Esophagus muscularis mucosa (tissue), 4 donors: ENCODE measurements at regions not wholly inside any gene's neighbourhood (a gene's known extent, or its start where the extent isn't known, plus 50 kb on each side); places are given as distances from the start of the nearest gene placed in this dataset.
A peak's percentile ranks its signal among the peaks of the same experiment; 100 is the strongest.

Source experiments
- DNase-seq: peaks from one replicate; pipeline ENCODE4 v3.0.0-alpha.2; 2017; ENCODE audit errors: extremely low spot score
- H3K27ac ChIP-seq, 4 donors: fragments of 200-600 bp; sonication (generic); replicated peaks in 1 of 4; 1 replicate in 3 of 4; 2 replicates in 1 of 4; pipeline ENCODE4 v1.5.1; 2016 to 2019; ENCODE audit warnings: mild to moderate bottlenecking in 1 of 4
- H3K27me3 ChIP-seq, 4 donors: fragments of 200-600 bp; sonication (generic); one replicate each; pipeline versions ENCODE4 v1.5.1 to v1.6.0; 2016 to 2019
- H3K36me3 ChIP-seq, 4 donors: fragments of 200-600 bp; sonication (generic); one replicate each; pipeline ENCODE4 v1.5.1; 2016 to 2019
- H3K4me1 ChIP-seq, 4 donors: fragments of 200-600 bp; sonication (generic); one replicate each; pipeline ENCODE4 v1.5.1; 2016 to 2019
- H3K4me3 ChIP-seq, 4 donors: fragments of 200-600 bp; sonication (generic); 1 replicate in 2 of 4; 2 replicates in 2 of 4; pipeline ENCODE4 v1.5.1; 2016 to 2019; ENCODE audit warnings: mild to moderate bottlenecking in 4 of 4, moderate library complexity in 1 of 4
- H3K9me3 ChIP-seq, 4 donors: fragments of 200-600 bp; sonication (generic); 1 replicate in 3 of 4; 2 replicates in 1 of 4; pipeline ENCODE4 v1.5.1; 2016 to 2019
- EP300 ChIP-seq: sonication (generic); formaldehyde crosslinking; IDR thresholded peaks from one replicate; pipeline ENCODE4 v1.6.1; 2017; ENCODE audit warnings: antibody characterized with exemption
- POLR2A ChIP-seq: fragments of 450-650 bp; IDR thresholded peaks from one replicate; pipeline ENCODE4 v1.6.1; 2017; ENCODE audit warnings: antibody characterized with exemption, moderate library complexity, mild to moderate bottlenecking, low read depth
- POLR2AphosphoS5 ChIP-seq, 2 donors: sonication (generic); formaldehyde crosslinking; IDR thresholded peaks; one replicate each; pipeline ENCODE4 v1.6.1; 2017; ENCODE audit warnings: antibody characterized with exemption in 2 of 2
- WGBS: methylation state at CpG from one replicate; pipeline ENCODE4 v1.1.5; 2018; 5-methylcytosine and 5-hydroxymethylcytosine counted together
- intact Hi-C: fragments of 100-400 bp; cut with DNase I; formaldehyde crosslinking; loops from one replicate; pipeline ENCODE4 v1.15.1; 2023
- TF ChIP-seq, protein P1 (sequence below), 3 experiments: fragments of 200-600 bp in 2 of 3; fragments of 450-650 bp in 1 of 3; sonication (generic) in 2 of 3; IDR thresholded peaks; one replicate each; pipeline ENCODE4 v1.5.1; 2017 to 2019; ENCODE audit warnings: antibody characterized with exemption in 3 of 3, mild to moderate bottlenecking in 2 of 3, moderate library complexity in 1 of 3

DNA sequence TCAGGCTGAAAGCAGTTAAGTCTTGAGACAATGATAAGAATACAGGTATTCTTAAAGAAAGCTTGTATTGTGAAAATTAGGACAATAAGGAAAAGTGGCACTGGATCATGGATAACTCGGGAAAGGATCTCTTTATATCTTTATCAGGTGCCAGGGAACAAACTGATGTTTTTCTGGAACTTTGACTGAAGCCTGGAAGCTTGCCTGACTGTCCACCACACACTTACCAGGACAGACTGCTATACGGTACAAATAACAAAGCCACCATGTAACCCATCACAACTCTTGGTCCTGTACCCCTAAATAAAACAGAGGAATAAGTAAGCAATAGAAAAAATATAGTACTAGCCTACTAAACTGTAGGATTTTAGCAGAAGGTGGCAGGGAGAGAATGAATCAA lies 623.0 kb downstream of the OTOL1 start:
- H3K9me3 ChIP-seq = no peaks in the 10 kb centered on the region
- no peak overlapping the region for H3K27ac ChIP-seq
- no peak overlapping the region for H3K4me3 ChIP-seq
- H3K36me3 ChIP-seq = no peaks in the 10 kb centered on the region
- TF ChIP-seq POLR2A (no peak), EP300 (no peak), POLR2AphosphoS5 (IDR thresholded peaks at IDR 0.05) (no peak)
- TF ChIP-seq, protein P1, sequence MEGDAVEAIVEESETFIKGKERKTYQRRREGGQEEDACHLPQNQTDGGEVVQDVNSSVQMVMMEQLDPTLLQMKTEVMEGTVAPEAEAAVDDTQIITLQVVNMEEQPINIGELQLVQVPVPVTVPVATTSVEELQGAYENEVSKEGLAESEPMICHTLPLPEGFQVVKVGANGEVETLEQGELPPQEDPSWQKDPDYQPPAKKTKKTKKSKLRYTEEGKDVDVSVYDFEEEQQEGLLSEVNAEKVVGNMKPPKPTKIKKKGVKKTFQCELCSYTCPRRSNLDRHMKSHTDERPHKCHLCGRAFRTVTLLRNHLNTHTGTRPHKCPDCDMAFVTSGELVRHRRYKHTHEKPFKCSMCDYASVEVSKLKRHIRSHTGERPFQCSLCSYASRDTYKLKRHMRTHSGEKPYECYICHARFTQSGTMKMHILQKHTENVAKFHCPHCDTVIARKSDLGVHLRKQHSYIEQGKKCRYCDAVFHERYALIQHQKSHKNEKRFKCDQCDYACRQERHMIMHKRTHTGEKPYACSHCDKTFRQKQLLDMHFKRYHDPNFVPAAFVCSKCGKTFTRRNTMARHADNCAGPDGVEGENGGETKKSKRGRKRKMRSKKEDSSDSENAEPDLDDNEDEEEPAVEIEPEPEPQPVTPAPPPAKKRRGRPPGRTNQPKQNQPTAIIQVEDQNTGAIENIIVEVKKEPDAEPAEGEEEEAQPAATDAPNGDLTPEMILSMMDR (IDR thresholded peaks at IDR 0.05) = no peak
- H3K4me1 ChIP-seq = peaks cover 0 to 13% (median 6%) of the 10 kb centered on the region in 4 donors
- no peaks in the 10 kb centered on the region for H3K27me3 ChIP-seq
- intact Hi-C loops = no loop called here
- no peak for DNase-seq
- 65% methylated on average over 2 of the region's 2 CpGs for WGBS

DNA sequence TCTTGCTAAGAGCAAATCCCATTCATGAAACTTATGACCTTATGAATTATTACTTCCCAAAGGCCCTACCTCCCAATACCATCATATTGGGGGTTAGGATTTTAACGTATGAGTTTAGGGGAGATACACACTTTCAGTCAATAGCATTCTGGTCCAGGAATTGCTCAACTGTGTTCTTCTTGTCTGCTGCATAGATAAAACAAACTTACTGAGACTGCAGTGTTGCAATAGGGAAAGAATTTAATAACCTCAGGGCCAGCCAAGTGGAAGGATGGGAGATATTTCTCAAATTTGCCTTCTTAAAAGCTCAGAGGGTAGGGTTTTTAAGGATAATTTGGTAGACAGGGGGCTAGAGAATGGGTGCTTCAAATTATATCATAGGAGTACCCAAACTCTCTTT lies 625.8 kb downstream of the OTOL1 start:
- WGBS = 52% methylated on average over 1 of the region's 1 CpG

DNA sequence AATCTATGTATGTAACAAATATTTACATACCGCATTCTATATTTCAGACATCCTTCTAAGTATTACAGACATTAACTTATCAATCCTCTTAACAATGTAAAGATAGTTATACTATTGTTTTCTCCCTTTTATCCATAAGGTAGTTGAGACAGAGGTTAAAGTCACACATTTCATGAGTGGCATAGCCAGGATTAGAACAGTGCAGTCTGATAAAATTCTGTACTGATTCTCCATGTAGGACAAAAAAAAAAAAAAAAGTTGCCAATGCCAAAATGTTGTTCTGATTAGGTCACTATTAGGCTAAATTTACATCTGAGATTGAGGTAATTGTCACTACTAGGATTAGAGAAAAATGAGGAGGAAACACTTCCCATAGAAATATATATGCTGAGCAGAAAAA lies 629.2 kb downstream of the OTOL1 start:
- H3K36me3 ChIP-seq = no peaks in the 10 kb centered on the region
- H3K27me3 ChIP-seq = no peaks in the 10 kb centered on the region
- peaks cover 0 to 10% (median 0%) of the 10 kb centered on the region in 4 donors for H3K4me1 ChIP-seq
- DNase-seq = no peak
- no peak overlapping the region for H3K27ac ChIP-seq
- no peak for TF ChIP-seq POLR2AphosphoS5 (IDR thresholded peaks at IDR 0.05)
- no peak for TF ChIP-seq POLR2A
- TF ChIP-seq, protein P1 (IDR thresholded peaks at IDR 0.05) = no peak
- TF ChIP-seq EP300 = no peak
- H3K4me3 ChIP-seq = no peak overlapping the region
- H3K9me3 ChIP-seq = no peaks in the 10 kb centered on the region
- intact Hi-C loops = no loop called here
- WGBS = 92% methylated on average over 1 of the region's 1 CpG

More for the DNA sequence above, 625.8 kb downstream of the OTOL1 start:
- intact Hi-C loops = no loop called here
- no peak for DNase-seq
- H3K4me3 ChIP-seq = no peak overlapping the region
- H3K4me1 ChIP-seq = peaks cover 0 to 10% (median 2%) of the 10 kb centered on the region in 4 donors
- peak overlapping the region in 1 of 4 donors; percentile 30 for H3K27ac ChIP-seq
- H3K27me3 ChIP-seq = no peaks in the 10 kb centered on the region
- TF ChIP-seq EP300 = no peak
- no peak for TF ChIP-seq POLR2AphosphoS5 (IDR thresholded peaks at IDR 0.05)
- TF ChIP-seq POLR2A = no peak
- TF ChIP-seq, protein P1 (IDR thresholded peaks at IDR 0.05) = no peak
- no peaks in the 10 kb centered on the region for H3K9me3 ChIP-seq
- no peaks in the 10 kb centered on the region for H3K36me3 ChIP-seq

DNA sequence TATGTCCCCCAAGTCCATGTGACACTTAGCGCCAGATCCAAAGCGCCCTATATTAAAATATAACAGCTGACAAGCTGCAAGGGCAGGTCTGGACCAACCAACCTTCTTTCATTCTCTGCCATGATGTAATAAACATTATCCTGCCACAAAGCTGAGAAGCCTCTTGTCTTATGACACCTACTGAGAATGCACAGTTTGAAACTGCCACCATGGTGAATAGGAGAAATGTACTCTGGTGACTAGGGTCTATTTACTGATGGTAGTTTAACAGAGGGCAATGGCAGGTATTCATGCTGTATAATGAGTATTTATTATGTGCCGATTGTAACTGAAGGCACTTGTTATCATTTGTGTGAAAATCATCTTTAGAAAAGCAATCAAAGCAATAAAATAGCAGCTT lies 634.0 kb downstream of the OTOL1 start:
- DNase-seq = no peak
- no peak overlapping the region for H3K4me3 ChIP-seq
- intact Hi-C loops = no loop called here
- no peaks in the 10 kb centered on the region for H3K36me3 ChIP-seq
- no peaks in the 10 kb centered on the region for H3K4me1 ChIP-seq
- no peaks in the 10 kb centered on the region for H3K27me3 ChIP-seq
- H3K9me3 ChIP-seq = no peaks in the 10 kb centered on the region
- TF ChIP-seq EP300 (no peak), POLR2AphosphoS5 (IDR thresholded peaks at IDR 0.05) (no peak), POLR2A (no peak)
- TF ChIP-seq, protein P1 (IDR thresholded peaks at IDR 0.05) = no peak
- no peak overlapping the region for H3K27ac ChIP-seq
- WGBS = 97% methylated on average over 3 of the region's 3 CpGs

DNA sequence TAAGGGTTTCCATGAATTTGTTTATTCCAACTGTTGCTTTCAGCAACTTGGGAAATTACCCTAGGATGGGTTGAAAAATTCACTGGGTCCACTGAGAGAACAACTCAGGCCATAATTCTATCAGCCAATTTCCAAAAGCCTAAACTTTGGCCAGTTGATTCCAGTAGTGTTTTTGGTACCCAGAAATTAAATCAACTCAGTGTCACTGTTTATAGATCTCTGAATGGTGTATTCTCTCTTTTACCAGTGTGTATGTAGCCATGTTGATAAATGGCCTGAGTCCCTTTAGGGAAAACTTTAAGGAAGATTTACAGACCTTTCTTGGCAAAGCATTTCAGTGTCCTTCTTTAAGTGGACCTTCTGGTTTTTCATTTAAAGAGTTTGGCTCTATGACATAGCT lies 636.4 kb downstream of the OTOL1 start:
- Histone ChIP-seq H3K27me3 (no peaks in the 10 kb centered on the region), H3K27ac (no peak overlapping the region), H3K36me3 (no peaks in the 10 kb centered on the region), H3K4me1 (no peaks in the 10 kb centered on the region), H3K4me3 (no peak overlapping the region), H3K9me3 (no peaks in the 10 kb centered on the region)
- no peak for TF ChIP-seq POLR2AphosphoS5 (IDR thresholded peaks at IDR 0.05)
- TF ChIP-seq POLR2A = no peak
- TF ChIP-seq, protein P1 (IDR thresholded peaks at IDR 0.05) = no peak
- no peak for TF ChIP-seq EP300
- DNase-seq = no peak
- intact Hi-C loops = no loop called here
